ENCODE measurements at regions not wholly inside any gene's neighbourhood (a gene's known extent, or its start where the extent isn't known, plus 50 kb on each side); places are given as distances from the start of the nearest gene placed in this dataset.
"Not testable (repeated sequence)": the region's sequence is repeated elsewhere in the genome, so short reads cannot be mapped to it uniquely, and the experiment has no call there.

GRCh38 chr12:66774929-66775328 lies 96.1 kb upstream of the GRIP1 start:
- DNase-seq (ENCODE audit: low spot score): no peak

- DNase-seq (ENCODE audit: low spot score): no peak
These were observed 97.0 kb upstream of the GRIP1 start for GRCh38 chr12:66775871-66776270.

- DNase-seq (ENCODE audit: low spot score): no peak
These were observed 98.1 kb upstream of the GRIP1 start for GRCh38 chr12:66776974-66777373.

GRCh38 chr12:66779466-66779865 lies 100.6 kb upstream of the GRIP1 start:
- no peak for DNase-seq (ENCODE audit: low spot score)

GRCh38 chr12:66786531-66787308 lies 107.8 kb upstream of the GRIP1 start:
- DNase-seq (ENCODE audit: low spot score): no peak

GRCh38 chr12:66799551-66799950 lies 120.7 kb upstream of the GRIP1 start:
- DNase-seq (ENCODE audit: low spot score): no peak

GRCh38 chr12:66800046-66800445 lies 121.2 kb upstream of the GRIP1 start:
- DNase-seq (ENCODE audit: low spot score): no peak

GRCh38 chr12:66803930-66804329 lies 125.1 kb upstream of the GRIP1 start:
- DNase-seq (ENCODE audit: low spot score): peak; percentile 44

GRCh38 chr12:66804563-66804974 lies 125.7 kb upstream of the GRIP1 start:
- no peak for DNase-seq (ENCODE audit: low spot score)

- no peak for DNase-seq (ENCODE audit: low spot score)
These were observed 129.7 kb upstream of the GRIP1 start for GRCh38 chr12:66808606-66809005.

GRCh38 chr12:66813137-66813892 lies 134.4 kb upstream of the GRIP1 start:
- no peak for DNase-seq (ENCODE audit: low spot score)

- no peak for DNase-seq (ENCODE audit: low spot score)
These were observed 140.7 kb upstream of the GRIP1 start for GRCh38 chr12:66819587-66819986.

GRCh38 chr12:66822961-66823360 lies 144.1 kb upstream of the GRIP1 start:
- no peak for DNase-seq (ENCODE audit: low spot score)

- peak; percentile 67 for DNase-seq (ENCODE audit: low spot score)
These were observed 145.1 kb upstream of the GRIP1 start for GRCh38 chr12:66823857-66824570.

- DNase-seq (ENCODE audit: low spot score): not testable (repeated sequence)
These were observed 147.0 kb upstream of the GRIP1 start for GRCh38 chr12:66825921-66826320.

GRCh38 chr12:66829660-66830325 lies 150.9 kb upstream of the GRIP1 start:
- DNase-seq (ENCODE audit: low spot score): no peak

- no peak for DNase-seq (ENCODE audit: low spot score)
These were observed 152.6 kb upstream of the GRIP1 start for GRCh38 chr12:66831495-66831894.

GRCh38 chr12:66832997-66833396 lies 154.1 kb upstream of the GRIP1 start:
- DNase-seq (ENCODE audit: low spot score): no peak

- no peak for DNase-seq (ENCODE audit: low spot score)
These were observed 157.9 kb upstream of the GRIP1 start for GRCh38 chr12:66836623-66837310.

GRCh38 chr12:66837311-66837627 lies 158.4 kb upstream of the GRIP1 start:
- no peak for DNase-seq (ENCODE audit: low spot score)

- no peak for DNase-seq (ENCODE audit: low spot score)
These were observed 159.5 kb upstream of the GRIP1 start for GRCh38 chr12:66838366-66838765.
